ENCODE measurements at regions not wholly inside any gene's neighbourhood (a gene's known extent, or its start where the extent isn't known, plus 50 kb on each side); places are given as distances from the start of the nearest gene placed in this dataset.

GRCh38 chr2:161085149-161085548 lies 75.1 kb upstream of the TANK start:
- H3K9me3 Mint-ChIP-seq, result no peaks in the 10 kb centered on the region
- H3K27ac Mint-ChIP-seq, result no peak overlapping the region
- DNase-seq (no peak), ATAC-seq (ENCODE audit: poor library complexity) (no peak)
- H3K4me3 Mint-ChIP-seq, result no peak overlapping the region
- Histone ChIP-seq H3K4me3 (ENCODE audit: low read length) (no peak overlapping the region), H3K9me3 (ENCODE audit: control insufficient read depth in 1 of 2, insufficient read depth in 1 of 2, low read length in 2 of 2) (no peaks in the 10 kb centered on the region), H3K27me3 (ENCODE audit: control insufficient read depth in 1 of 2, insufficient read depth in 2 of 2, low read length in 2 of 2) (no peaks in the 10 kb centered on the region), H3K4me1 (ENCODE audit: insufficient read depth, low read length) (no peaks in the 10 kb centered on the region), H3K36me3 (ENCODE audit: insufficient read depth, low read length) (no peaks in the 10 kb centered on the region), H3K27ac (ENCODE audit: low read depth in 1 of 2, low read length in 2 of 2) (no peak overlapping the region)
- intact Hi-C loops (cut with DNase I, micrococcal nuclease), result no loop called here
- H3K4me1 Mint-ChIP-seq (ENCODE audit: low read depth), result peaks cover 12% of the 10 kb centered on the region
- POLR2A ChIA-PET, result interaction anchor here (0.6 to 1.4 kb wide), 2 partner anchors 13 to 51 kb away, joined by 3 read pairs; no protein-coding TSS in a partner anchor
- CTCF ChIA-PET, result no interaction called here
- H3K36me3 Mint-ChIP-seq (ENCODE audit: low read depth), result no peaks in the 10 kb centered on the region
- H3K27me3 Mint-ChIP-seq, result no peaks in the 10 kb centered on the region
- TF ChIP-seq CTCF (IDR thresholded peaks at IDR 0.05), result no peak

DNA sequence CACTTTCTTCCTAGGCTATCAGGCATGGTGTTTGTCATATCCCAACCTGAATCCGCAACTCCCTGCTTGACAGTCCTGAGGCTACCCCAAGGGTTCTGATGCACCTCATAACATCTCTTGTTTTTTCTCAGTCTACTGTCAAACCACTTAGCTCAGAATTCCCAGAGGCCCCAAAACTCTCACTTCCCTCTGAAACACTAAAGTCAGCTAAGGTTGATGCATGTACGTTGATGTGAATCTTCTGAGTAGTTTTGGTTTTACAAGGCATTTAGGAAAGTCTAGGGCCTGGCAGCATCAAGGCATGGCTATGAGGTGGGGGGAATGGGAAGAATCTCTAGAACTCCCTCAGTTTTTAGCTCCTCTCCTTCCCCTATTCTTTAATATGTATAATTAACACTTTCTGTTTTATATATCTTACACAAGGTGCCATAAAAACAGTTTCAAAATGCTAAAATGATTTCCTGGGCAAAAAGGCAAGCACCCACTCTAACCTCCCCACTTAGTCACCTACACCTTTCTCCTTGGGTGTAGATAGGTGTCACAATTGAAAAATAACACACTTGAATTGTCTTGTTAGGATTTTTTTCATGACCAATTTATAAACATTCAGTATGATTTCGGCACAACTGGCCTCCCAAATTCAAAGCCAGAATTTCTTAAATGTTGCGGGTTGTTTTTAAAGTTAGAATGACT lies 71.4 kb upstream of the TANK start:
- TF ChIP-seq CTCF (IDR thresholded peaks at IDR 0.05), result no peak
- ChIA-PET POLR2A (no interaction called here), CTCF (no interaction called here)
- H3K36me3 ChIP-seq (ENCODE audit: insufficient read depth, low read length), result no peaks in the 10 kb centered on the region
- no peak overlapping the region for H3K4me3 Mint-ChIP-seq
- ATAC-seq (ENCODE audit: poor library complexity) (no peak), DNase-seq (no peak)
- no peak overlapping the region for H3K27ac ChIP-seq (ENCODE audit: low read depth in 1 of 2, low read length in 2 of 2)
- H3K4me3 ChIP-seq (ENCODE audit: low read length), result no peak overlapping the region
- H3K36me3 Mint-ChIP-seq (ENCODE audit: low read depth), result no peaks in the 10 kb centered on the region
- intact Hi-C loops (cut with DNase I, micrococcal nuclease), result no loop called here
- no peak overlapping the region for H3K27ac Mint-ChIP-seq
- no peaks in the 10 kb centered on the region for H3K27me3 Mint-ChIP-seq
- no peaks in the 10 kb centered on the region for H3K9me3 ChIP-seq (ENCODE audit: control insufficient read depth in 1 of 2, insufficient read depth in 1 of 2, low read length in 2 of 2)
- H3K4me1 Mint-ChIP-seq (ENCODE audit: low read depth), result peaks cover 22% of the 10 kb centered on the region
- H3K4me1 ChIP-seq (ENCODE audit: insufficient read depth, low read length), result no peaks in the 10 kb centered on the region
- H3K27me3 ChIP-seq (ENCODE audit: control insufficient read depth in 1 of 2, insufficient read depth in 2 of 2, low read length in 2 of 2), result no peaks in the 10 kb centered on the region
- no peaks in the 10 kb centered on the region for H3K9me3 Mint-ChIP-seq

GRCh38 chr2:161090411-161090810 lies 69.8 kb upstream of the TANK start:
- H3K4me3 ChIP-seq (ENCODE audit: low read length), result peak overlapping the region; percentile 3
- H3K36me3 Mint-ChIP-seq (ENCODE audit: low read depth), result no peaks in the 10 kb centered on the region
- H3K9me3 Mint-ChIP-seq, result no peaks in the 10 kb centered on the region

More at GRCh38 chr2:161090411-161090810, 69.8 kb upstream of the TANK start:
- ChIA-PET CTCF (interaction anchor here (1.3 to 1.6 kb wide), 3 partner anchors 9 to 26 kb away, joined by 4 read pairs; no protein-coding TSS in a partner anchor), POLR2A (interaction anchor here (1.2 to 1.4 kb wide), 2 partner anchors 10 to 25 kb away, joined by 3 read pairs; no protein-coding TSS in a partner anchor)
- Mint-ChIP-seq H3K4me3 (peak overlapping the region; percentile 60), H3K4me1 (ENCODE audit: low read depth) (peaks cover 22% of the 10 kb centered on the region), H3K27ac (no peak overlapping the region), H3K27me3 (no peaks in the 10 kb centered on the region)
- Histone ChIP-seq H3K9me3 (ENCODE audit: control insufficient read depth in 1 of 2, insufficient read depth in 1 of 2, low read length in 2 of 2) (no peaks in the 10 kb centered on the region), H3K4me1 (ENCODE audit: insufficient read depth, low read length) (no peaks in the 10 kb centered on the region), H3K27me3 (ENCODE audit: control insufficient read depth in 1 of 2, insufficient read depth in 2 of 2, low read length in 2 of 2) (no peaks in the 10 kb centered on the region), H3K36me3 (ENCODE audit: insufficient read depth, low read length) (no peaks in the 10 kb centered on the region), H3K27ac (ENCODE audit: low read depth in 1 of 2, low read length in 2 of 2) (no peak overlapping the region)
- DNase-seq (peak in 12 of 14 experiments; percentile 5 to 59 (median 28)), ATAC-seq (ENCODE audit: poor library complexity) (peak; percentile 71)
- TF ChIP-seq CTCF (IDR thresholded peaks at IDR 0.05), result no peak
- intact Hi-C loops (cut with DNase I, micrococcal nuclease), result loop anchor here in 1 of 2 experiments (1.0 kb wide), 1 partner anchor 13 kb away; no protein-coding TSS in a partner anchor
